ENCODE measurements at regions not wholly inside any gene's neighbourhood (a gene's known extent, or its start where the extent isn't known, plus 50 kb on each side); places are given as distances from the start of the nearest gene placed in this dataset.

- Histone ChIP-seq H3K4me3 (no peak overlapping the region), H3K36me3 (no peaks in the 10 kb centered on the region), H3K9ac (no peak overlapping the region), H2AFZ (replicated peaks) (peak overlapping the region; percentile 69), H3K79me2 (ENCODE audit: low read depth) (no peaks in the 10 kb centered on the region), H3K27me3 (no peaks in the 10 kb centered on the region), H3K4me2 (no peak overlapping the region), H3K9me3 (ENCODE audit: low read depth) (no peaks in the 10 kb centered on the region), H4K20me1 (ENCODE audit: low read depth) (no peaks in the 10 kb centered on the region), H3K27ac (no peak overlapping the region), H3K4me1 (peaks cover 8% of the 10 kb centered on the region), H3F3A (ENCODE audit: low read depth) (no peaks in the 10 kb centered on the region)
- H3K27me3 Mint-ChIP-seq (ENCODE audit: insufficient read depth, low read depth): no peaks in the 10 kb centered on the region
- H3K4me1 Mint-ChIP-seq: no peaks in the 10 kb centered on the region
- no peak for DNase-seq (ENCODE audit: low spot score)
- no peak overlapping the region for H3K4me3 Mint-ChIP-seq
- H3K27ac Mint-ChIP-seq: no peak overlapping the region
- TF ChIP-seq EZH2phosphoT487 (IDR thresholded peaks at IDR 0.05) (no peak), EZH2 (IDR thresholded peaks at IDR 0.05) (no peak), CTCF (IDR thresholded peaks at IDR 0.05) (no peak)
- no peaks in the 10 kb centered on the region for H3K36me3 Mint-ChIP-seq
- H3K9me3 Mint-ChIP-seq: peaks cover 2% of the 10 kb centered on the region
Observed at GRCh38 chr17:14760719-14761411, 460.0 kb downstream of the HS3ST3B1 start.

GRCh38 chr17:14760212-14760611 is 459.3 kb downstream of the HS3ST3B1 start:
- H3F3A ChIP-seq (ENCODE audit: low read depth): no peaks in the 10 kb centered on the region
- H3K4me1 Mint-ChIP-seq: no peaks in the 10 kb centered on the region
- H3K27ac ChIP-seq: no peak overlapping the region
- H3K36me3 ChIP-seq: no peaks in the 10 kb centered on the region
- H3K36me3 Mint-ChIP-seq: no peaks in the 10 kb centered on the region
- TF ChIP-seq CTCF (IDR thresholded peaks at IDR 0.05) (no peak), EZH2phosphoT487 (IDR thresholded peaks at IDR 0.05) (no peak), EZH2 (IDR thresholded peaks at IDR 0.05) (no peak)
- H3K4me3 Mint-ChIP-seq: no peak overlapping the region
- H3K9me3 Mint-ChIP-seq: peaks cover 2% of the 10 kb centered on the region
- no peak overlapping the region for H3K9ac ChIP-seq
- DNase-seq (ENCODE audit: low spot score): no peak
- H3K4me1 ChIP-seq: peaks cover 8% of the 10 kb centered on the region
- H3K79me2 ChIP-seq (ENCODE audit: low read depth): no peaks in the 10 kb centered on the region
- no peaks in the 10 kb centered on the region for H3K9me3 ChIP-seq (ENCODE audit: low read depth)
- H3K27me3 ChIP-seq: no peaks in the 10 kb centered on the region
- H3K27me3 Mint-ChIP-seq (ENCODE audit: insufficient read depth, low read depth): no peaks in the 10 kb centered on the region
- no peaks in the 10 kb centered on the region for H4K20me1 ChIP-seq (ENCODE audit: low read depth)
- no peak overlapping the region for H2AFZ ChIP-seq (replicated peaks)
- H3K27ac Mint-ChIP-seq: no peak overlapping the region
- no peak overlapping the region for H3K4me3 ChIP-seq
- no peak overlapping the region for H3K4me2 ChIP-seq

GRCh38 chr17:14759325-14759724 is 458.4 kb downstream of the HS3ST3B1 start:
- no peaks in the 10 kb centered on the region for H3K27me3 Mint-ChIP-seq (ENCODE audit: insufficient read depth, low read depth)
- no peak for TF ChIP-seq EZH2phosphoT487 (IDR thresholded peaks at IDR 0.05)
- no peak for TF ChIP-seq EZH2 (IDR thresholded peaks at IDR 0.05)
- TF ChIP-seq CTCF (IDR thresholded peaks at IDR 0.05): no peak
- Histone ChIP-seq H3K27ac (no peak overlapping the region), H3K27me3 (no peaks in the 10 kb centered on the region), H2AFZ (replicated peaks) (no peak overlapping the region), H4K20me1 (ENCODE audit: low read depth) (no peaks in the 10 kb centered on the region), H3K79me2 (ENCODE audit: low read depth) (no peaks in the 10 kb centered on the region), H3K4me2 (no peak overlapping the region), H3K9me3 (ENCODE audit: low read depth) (no peaks in the 10 kb centered on the region), H3F3A (ENCODE audit: low read depth) (no peaks in the 10 kb centered on the region), H3K4me3 (no peak overlapping the region), H3K9ac (no peak overlapping the region), H3K36me3 (no peaks in the 10 kb centered on the region), H3K4me1 (peaks cover 8% of the 10 kb centered on the region)
- H3K4me3 Mint-ChIP-seq: no peak overlapping the region
- H3K36me3 Mint-ChIP-seq: no peaks in the 10 kb centered on the region
- H3K4me1 Mint-ChIP-seq: no peaks in the 10 kb centered on the region
- no peak for DNase-seq (ENCODE audit: low spot score)
- H3K9me3 Mint-ChIP-seq: peaks cover 2% of the 10 kb centered on the region
- no peak overlapping the region for H3K27ac Mint-ChIP-seq
